Sigmoid colon (tissue), 3 donors: ENCODE measurements at regions not wholly inside any gene's neighbourhood (a gene's known extent, or its start where the extent isn't known, plus 50 kb on each side); places are given as distances from the start of the nearest gene placed in this dataset.

Experiments
- CTCF ChIP-seq, 4 experiments: fragments of 450-650 bp in 3 of 4; fragments of 200-600 bp in 1 of 4; IDR thresholded peaks; one replicate each; pipeline ENCODE4 v1.5.1; 2016 to 2019; ENCODE audit warnings: antibody characterized with exemption in 4 of 4, mild to moderate bottlenecking in 3 of 4, moderate library complexity in 2 of 4
- POLR2A ChIP-seq, 2 donors: fragments of 450-650 bp; IDR thresholded peaks; one replicate each; pipeline ENCODE4 v1.6.1; 2016; ENCODE audit warnings: antibody characterized with exemption in 2 of 2, mild to moderate bottlenecking in 2 of 2, moderate library complexity in 2 of 2

- no peak for TF ChIP-seq CTCF (IDR thresholded peaks at IDR 0.05)
- no peak for TF ChIP-seq POLR2A (IDR thresholded peaks at IDR 0.05)
Observed at GRCh38 chr7:110309941-110310340, 781.0 kb upstream of the LRRN3 start.
